ENCODE measurements at regions not wholly inside any gene's neighbourhood (a gene's known extent, or its start where the extent isn't known, plus 50 kb on each side); places are given as distances from the start of the nearest gene placed in this dataset.
"Not testable (repeated sequence)": the region's sequence is repeated elsewhere in the genome, so short reads cannot be mapped to it uniquely, and the experiment has no call there.

DNA sequence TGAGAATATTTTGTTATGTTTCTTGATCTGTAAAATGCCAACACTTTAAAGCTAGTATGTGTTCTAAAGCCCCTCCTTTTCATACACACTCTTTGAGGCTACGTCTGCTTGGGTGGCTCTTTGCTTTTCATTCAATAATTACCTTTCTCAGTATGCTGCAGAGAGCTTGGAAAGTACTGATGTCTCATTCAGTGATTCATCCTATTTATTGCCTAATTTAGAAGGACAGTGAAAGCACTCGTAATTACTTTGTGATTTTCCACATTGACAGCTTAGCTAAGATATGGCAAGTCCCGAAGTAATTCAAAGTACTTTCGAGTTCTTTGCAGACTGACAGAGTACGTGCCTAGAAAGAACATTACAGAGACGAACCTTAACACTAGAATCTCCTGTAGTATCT is 57.2 kb downstream of the BMP15 start:
- no peak for DNase-seq (ENCODE audit: extremely low spot score)
- POLR2A ChIA-PET, result no interaction called here
- CTCF ChIA-PET, result no interaction called here
- TF ChIP-seq, protein P1, sequence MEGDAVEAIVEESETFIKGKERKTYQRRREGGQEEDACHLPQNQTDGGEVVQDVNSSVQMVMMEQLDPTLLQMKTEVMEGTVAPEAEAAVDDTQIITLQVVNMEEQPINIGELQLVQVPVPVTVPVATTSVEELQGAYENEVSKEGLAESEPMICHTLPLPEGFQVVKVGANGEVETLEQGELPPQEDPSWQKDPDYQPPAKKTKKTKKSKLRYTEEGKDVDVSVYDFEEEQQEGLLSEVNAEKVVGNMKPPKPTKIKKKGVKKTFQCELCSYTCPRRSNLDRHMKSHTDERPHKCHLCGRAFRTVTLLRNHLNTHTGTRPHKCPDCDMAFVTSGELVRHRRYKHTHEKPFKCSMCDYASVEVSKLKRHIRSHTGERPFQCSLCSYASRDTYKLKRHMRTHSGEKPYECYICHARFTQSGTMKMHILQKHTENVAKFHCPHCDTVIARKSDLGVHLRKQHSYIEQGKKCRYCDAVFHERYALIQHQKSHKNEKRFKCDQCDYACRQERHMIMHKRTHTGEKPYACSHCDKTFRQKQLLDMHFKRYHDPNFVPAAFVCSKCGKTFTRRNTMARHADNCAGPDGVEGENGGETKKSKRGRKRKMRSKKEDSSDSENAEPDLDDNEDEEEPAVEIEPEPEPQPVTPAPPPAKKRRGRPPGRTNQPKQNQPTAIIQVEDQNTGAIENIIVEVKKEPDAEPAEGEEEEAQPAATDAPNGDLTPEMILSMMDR (IDR thresholded peaks at IDR 0.05; ENCODE audit: control extremely low read depth, extremely low read depth, low read depth, missing control alignments), result no peak

DNA sequence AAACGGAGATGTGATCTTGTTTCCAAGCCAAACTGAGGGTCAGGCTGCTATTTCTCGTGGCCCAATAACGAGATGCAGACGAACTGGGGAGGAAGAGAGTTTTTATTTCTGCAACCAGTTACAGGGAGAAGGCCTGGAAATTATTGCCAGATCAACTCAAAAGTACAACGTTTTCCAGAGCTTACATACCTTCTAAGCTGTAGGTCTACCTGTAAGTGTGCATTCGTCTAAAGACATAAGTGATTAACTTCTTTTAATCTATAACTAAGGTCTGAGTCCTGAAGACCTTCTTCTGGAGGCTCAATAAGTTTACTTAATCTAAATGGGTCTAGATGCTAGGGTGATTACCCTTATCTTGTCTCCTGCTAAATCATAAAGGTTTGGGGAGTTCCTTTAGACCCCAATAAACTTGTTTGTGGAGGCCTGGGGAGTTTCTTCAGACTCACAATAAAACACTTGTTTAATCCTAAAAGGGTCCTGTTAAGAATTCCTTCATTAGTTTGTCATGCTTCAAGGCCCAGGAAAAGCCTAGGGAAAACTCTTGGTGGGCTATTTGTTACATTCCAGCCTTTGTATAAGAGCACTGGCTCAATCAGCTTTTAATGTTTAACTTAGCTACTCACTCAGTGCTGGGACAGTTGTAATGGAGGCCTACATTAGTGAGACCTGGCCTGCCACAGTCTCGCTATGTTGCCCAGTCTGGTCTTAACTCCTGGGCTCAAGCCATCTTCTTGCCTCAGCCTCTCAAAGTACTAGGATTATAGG is 58.5 kb downstream of the BMP15 start:
- POLR2A ChIA-PET, result not testable (repeated sequence)

DNA sequence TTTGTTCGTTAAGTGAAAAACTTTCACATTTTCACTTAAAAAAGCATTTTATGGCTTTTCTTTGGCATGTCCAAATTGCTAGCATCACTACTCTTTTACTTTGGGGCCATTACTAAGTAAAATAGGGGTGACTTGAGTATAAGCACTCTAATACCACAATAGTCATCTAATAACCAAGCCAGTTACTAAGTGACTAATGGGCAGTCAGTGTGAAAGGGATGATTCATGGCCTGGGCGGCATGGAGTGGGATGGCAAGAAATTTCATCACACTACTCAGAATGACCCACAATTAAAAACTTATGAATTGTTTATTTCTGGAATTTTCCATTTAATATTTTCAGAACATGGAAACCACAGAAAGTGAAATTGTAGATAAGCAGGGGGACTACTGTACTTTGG is 60.9 kb downstream of the BMP15 start:
- no peak for DNase-seq (ENCODE audit: extremely low spot score)
- CTCF ChIA-PET, result no interaction called here
- TF ChIP-seq, protein P1 (IDR thresholded peaks at IDR 0.05; ENCODE audit: control extremely low read depth, extremely low read depth, low read depth, missing control alignments), result no peak
- POLR2A ChIA-PET, result no interaction called here

More for the DNA sequence above, 58.5 kb downstream of the BMP15 start:
- not testable (repeated sequence) for DNase-seq (ENCODE audit: extremely low spot score)
- CTCF ChIA-PET, result interaction anchor here (1.4 kb wide), 1 partner anchor 20 kb away, joined by 3 read pairs; no protein-coding TSS in a partner anchor

DNA sequence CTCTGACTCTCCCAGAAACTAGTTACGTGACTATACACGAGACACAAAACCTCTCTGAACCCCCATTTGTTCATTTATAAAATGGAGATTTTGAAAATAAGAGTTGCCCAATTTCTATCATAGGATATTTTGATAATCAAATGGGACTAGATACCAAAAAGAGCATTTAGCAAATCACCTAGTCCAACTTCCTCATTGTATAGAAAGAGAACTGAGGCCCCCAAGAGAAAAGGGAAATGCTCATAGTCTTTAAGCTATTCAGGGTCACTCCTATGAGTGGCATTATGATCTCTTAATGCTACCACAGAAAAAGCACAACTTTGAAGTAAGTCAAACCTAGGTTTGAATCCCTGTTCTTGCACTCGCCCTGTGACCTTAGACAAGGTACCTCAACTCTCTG is 62.7 kb downstream of the BMP15 start:
- TF ChIP-seq, protein P1 (IDR thresholded peaks at IDR 0.05; ENCODE audit: control extremely low read depth, extremely low read depth, low read depth, missing control alignments), result no peak
- ChIA-PET POLR2A (no interaction called here), CTCF (no interaction called here)
- DNase-seq (ENCODE audit: extremely low spot score), result no peak

DNA sequence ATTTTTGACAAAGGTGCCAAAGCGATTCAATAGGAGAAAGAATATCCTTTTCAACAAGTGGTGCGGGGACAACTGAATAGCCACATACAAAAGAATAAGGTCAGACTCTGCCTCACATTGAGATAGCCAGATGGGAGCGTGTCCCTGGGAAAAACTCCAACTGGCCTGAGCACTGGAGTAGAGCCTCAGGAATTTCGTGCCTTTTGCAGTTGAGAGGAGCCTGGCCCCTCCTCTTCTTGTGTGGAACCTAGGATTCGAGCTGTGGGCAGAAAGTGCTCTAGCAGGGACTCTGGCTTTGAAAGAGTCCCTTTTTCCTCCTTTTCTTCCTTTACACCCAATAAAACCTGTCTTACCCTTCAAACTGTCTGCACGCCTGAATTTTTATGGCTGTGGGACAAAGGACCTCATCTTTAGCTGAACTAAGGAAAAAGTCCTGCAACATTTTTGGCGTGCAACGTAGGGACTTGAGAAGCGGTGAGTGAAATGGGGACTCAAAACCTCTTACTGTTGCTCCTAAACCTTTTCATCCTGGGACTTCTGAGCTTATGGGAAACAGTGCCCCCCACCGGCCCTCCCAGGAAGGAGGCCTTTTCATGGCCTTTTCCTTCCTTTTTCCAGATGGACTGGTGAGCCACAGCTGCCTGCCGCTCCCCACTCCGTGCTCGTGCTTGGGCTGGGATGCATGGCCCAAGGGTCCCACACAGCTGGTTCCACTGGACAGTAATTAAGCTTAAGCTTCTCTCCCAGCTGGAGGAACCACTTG is 68.6 kb downstream of the BMP15 start:
- TF ChIP-seq, protein P1 (IDR thresholded peaks at IDR 0.05; ENCODE audit: control extremely low read depth, extremely low read depth, low read depth, missing control alignments), result no peak
- ChIA-PET POLR2A (no interaction called here), CTCF (no interaction called here)
- DNase-seq (ENCODE audit: extremely low spot score), result no peak

DNA sequence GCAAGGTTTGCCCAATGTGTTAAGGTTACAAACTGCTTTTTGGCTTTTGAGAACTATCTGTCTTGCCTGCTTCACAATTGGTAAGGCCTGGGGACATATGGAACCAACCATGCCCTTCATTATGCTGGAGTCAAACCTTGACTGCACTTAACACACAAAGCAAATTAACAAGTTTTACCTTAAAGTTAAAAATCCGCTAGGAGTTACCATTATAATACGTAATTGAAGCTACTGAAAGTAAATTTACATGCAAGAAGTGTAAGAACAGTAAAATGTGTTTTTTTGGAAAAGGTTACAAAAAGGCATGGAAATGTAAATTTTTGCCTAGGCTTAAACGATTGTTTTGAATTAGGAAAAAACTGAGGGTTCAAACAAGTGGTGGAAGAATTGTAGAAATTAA is 69.7 kb downstream of the BMP15 start:
- ChIA-PET POLR2A (no interaction called here), CTCF (no interaction called here)
- no peak for DNase-seq (ENCODE audit: extremely low spot score)
- TF ChIP-seq, protein P1 (IDR thresholded peaks at IDR 0.05; ENCODE audit: control extremely low read depth, extremely low read depth, low read depth, missing control alignments), result no peak

DNA sequence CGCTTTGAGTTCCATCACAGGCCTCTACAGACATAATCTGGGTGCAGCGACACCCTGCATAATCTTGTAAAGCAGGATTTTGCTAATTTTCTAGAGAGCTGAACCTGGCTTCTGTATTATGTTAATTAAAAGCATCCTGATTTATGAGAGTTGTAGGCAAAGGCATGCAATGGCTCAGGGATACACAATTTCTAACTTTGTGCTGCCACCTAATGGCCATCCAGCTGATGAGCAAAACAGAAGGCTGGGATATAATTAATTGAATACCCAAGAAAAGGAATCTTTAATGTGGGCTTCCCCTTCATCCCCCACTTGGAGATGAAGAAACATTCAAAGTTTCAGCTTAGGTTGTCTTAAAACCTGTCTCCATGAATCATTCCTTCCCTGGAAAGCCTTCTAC is 78.1 kb downstream of the BMP15 start:
- DNase-seq (ENCODE audit: extremely low spot score), result peak; percentile 9
- TF ChIP-seq, protein P1 (IDR thresholded peaks at IDR 0.05; ENCODE audit: control extremely low read depth, extremely low read depth, low read depth, missing control alignments), result peak; percentile 54
- ChIA-PET POLR2A (no interaction called here), CTCF (interaction anchor here (0.9 to 1.6 kb wide), 3 partner anchors 14 to 293 kb away, joined by 3 to 4 read pairs (median 3); no protein-coding TSS in a partner anchor)

All from GM10248 (cell line).